Adrenal gland (tissue), 9 donors: ENCODE measurements at regions not wholly inside any gene's neighbourhood (a gene's known extent, or its start where the extent isn't known, plus 50 kb on each side); places are given as distances from the start of the nearest gene placed in this dataset.

Experiments used
- DNase-seq, 7 donors: peaks; one replicate each; pipeline ENCODE4 v3.0.0-alpha.2; 2019 to 2020
- H3K27ac ChIP-seq, 5 donors: fragments of 200-600 bp; sonication (generic) in 4 of 5; 1 replicate in 3 of 5; 2 replicates in 2 of 5; pipeline versions ENCODE4 v1.5.1 to v1.8.0; 2016 to 2020; ENCODE audit warnings: mild to moderate bottlenecking in 1 of 5
- H3K27me3 ChIP-seq: fragments of 200-600 bp; 2 replicates; pipeline ENCODE4 v1.8.0; 2021
- H3K36me3 ChIP-seq, 2 donors: fragments of 200-600 bp; replicated peaks in 1 of 2; 1 replicate in 1 of 2; 2 replicates in 1 of 2; pipeline versions ENCODE4 v1.5.1 to v1.8.0; 2018 to 2022
- H3K4me1 ChIP-seq, 2 donors: fragments of 200-600 bp; replicated peaks in 1 of 2; 1 replicate in 1 of 2; 2 replicates in 1 of 2; pipeline versions ENCODE4 v1.5.1 to v1.8.0; 2018 to 2021
- H3K4me3 ChIP-seq, 4 donors: fragments of 200-600 bp; sonication (generic) in 3 of 4; one replicate each; pipeline ENCODE4 v1.5.1; 2016 to 2018
- H3K9me3 ChIP-seq, 3 donors: fragments of 200-600 bp; sonication (generic) in 1 of 3; replicated peaks in 1 of 3; 1 replicate in 2 of 3; 2 replicates in 1 of 3; pipeline versions ENCODE4 v1.5.1 to v1.8.0; 2016 to 2021
- CTCF ChIP-seq, 6 experiments: fragments of 450-650 bp in 4 of 6; fragments of 200-600 bp in 2 of 6; sonication (generic) in 1 of 6; IDR thresholded peaks; 1 replicate in 5 of 6; 2 replicates in 1 of 6; pipeline versions ENCODE4 v1.5.1 to v1.8.0; 2016 to 2021; ENCODE audit warnings: antibody characterized with exemption in 6 of 6, mild to moderate bottlenecking in 2 of 6, moderate library complexity in 1 of 6
- POLR2A ChIP-seq, 2 donors: fragments of 450-650 bp; IDR thresholded peaks; one replicate each; pipeline ENCODE4 v1.6.1; 2017; ENCODE audit warnings: antibody characterized with exemption in 2 of 2, mild to moderate bottlenecking in 2 of 2, moderate library complexity in 1 of 2
- WGBS, 4 donors: extraction: QIAGEN DNeasy Blood & Tissue Kit in 2 of 4; methylation state at CpG; one replicate each; pipeline versions ENCODE4 v1.1.5 to v1.1.7; 2013 to 2017; 5-methylcytosine and 5-hydroxymethylcytosine counted together
- intact Hi-C, 2 donors: fragments of 100-400 bp; cut with DNase I; formaldehyde crosslinking; loops; one replicate each; pipeline versions ENCODE4 v1.14.1 to v1.15.0; 2022 to 2023
- donor health status: healthy with polysubstance abuse.
- donor health status: Bipolar disorder and iron deficiency.
- donor health status: DM: yes; HTN: yes; CAD: no.
- donor health status: DM: no; HTN: no; CAD: no.
- donor health status: DM: no; HTN: no; CAD: no.

DNA sequence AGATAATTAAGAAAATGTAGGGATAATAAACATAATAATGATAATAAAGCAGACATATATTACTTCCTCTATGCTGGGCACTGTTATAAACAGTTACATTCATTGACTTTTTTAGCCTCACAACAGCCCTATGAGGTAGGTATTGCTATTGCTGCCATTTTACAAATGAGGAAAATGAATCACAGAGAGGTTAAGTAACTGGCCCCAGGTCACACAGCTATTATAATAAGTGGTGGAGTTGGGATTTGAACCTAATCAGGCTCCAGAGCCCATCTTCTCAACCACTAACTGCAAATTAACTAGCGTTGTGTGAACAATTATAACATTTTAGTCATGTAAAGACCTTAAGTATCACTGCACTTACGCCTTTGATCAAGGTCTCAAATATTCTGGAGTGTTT is 62.5 kb upstream of the PIK3CG start:
- Histone ChIP-seq H3K4me1 (no peaks in the 10 kb centered on the region), H3K27me3 (no peaks in the 10 kb centered on the region), H3K4me3 (no peak overlapping the region), H3K36me3 (no peaks in the 10 kb centered on the region), H3K9me3 (no peaks in the 10 kb centered on the region), H3K27ac (no peak overlapping the region)
- TF ChIP-seq POLR2A (IDR thresholded peaks at IDR 0.05) (no peak), CTCF (IDR thresholded peaks at IDR 0.05) (no peak)
- 92 to 94% (median 94%) methylated on average over 2 of the region's 2 CpGs for WGBS, 4 donors
- no peak for DNase-seq
- intact Hi-C loops: loop anchor here in 1 of 2 donors (5.0 kb wide), 1 partner anchor 135 kb away; no protein-coding TSS in a partner anchor

DNA sequence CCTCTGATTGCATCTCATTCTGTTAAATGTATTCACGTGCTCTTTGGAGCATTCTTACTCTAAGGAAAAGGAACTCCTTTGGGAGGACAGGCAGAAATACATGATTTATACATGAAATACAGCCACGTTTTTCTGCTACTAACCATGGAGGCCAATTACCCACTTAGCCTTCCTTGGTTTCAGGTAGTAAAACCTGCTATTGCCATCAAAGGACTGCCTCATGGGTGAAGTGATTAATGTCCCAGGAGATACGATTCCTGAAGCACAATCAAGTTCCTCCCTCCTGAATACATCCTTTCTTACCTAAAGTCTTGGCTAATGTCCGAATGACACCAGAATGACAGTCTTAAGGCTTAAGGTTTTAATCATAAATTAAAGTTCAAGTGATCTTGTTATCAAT is 58.5 kb upstream of the PIK3CG start:
- Histone ChIP-seq H3K4me3 (no peak overlapping the region), H3K27ac (no peak overlapping the region), H3K36me3 (no peaks in the 10 kb centered on the region), H3K9me3 (no peaks in the 10 kb centered on the region), H3K27me3 (no peaks in the 10 kb centered on the region), H3K4me1 (no peaks in the 10 kb centered on the region)
- TF ChIP-seq POLR2A (IDR thresholded peaks at IDR 0.05) (no peak), CTCF (IDR thresholded peaks at IDR 0.05) (no peak)
- DNase-seq: no peak
- whole genome bisulfite sequencing, 4 donors: 56 to 63% (median 60%) methylated on average over 4 of the region's 4 CpGs
- intact Hi-C loops: no loop called here

GRCh38 chr7:106807474-106807873 is 57.6 kb upstream of the PIK3CG start:
- DNase-seq: no peak
- Histone ChIP-seq H3K4me3 (no peak overlapping the region), H3K9me3 (no peaks in the 10 kb centered on the region), H3K4me1 (no peaks in the 10 kb centered on the region), H3K36me3 (no peaks in the 10 kb centered on the region), H3K27me3 (no peaks in the 10 kb centered on the region), H3K27ac (no peak overlapping the region)
- 78 to 95% (median 86%) methylated on average over 4 of the region's 4 CpGs for WGBS, 4 donors
- TF ChIP-seq POLR2A (IDR thresholded peaks at IDR 0.05) (no peak), CTCF (IDR thresholded peaks at IDR 0.05) (no peak)
- intact Hi-C loops: no loop called here

- H3K4me1 ChIP-seq: no peaks in the 10 kb centered on the region
- H3K27me3 ChIP-seq: no peaks in the 10 kb centered on the region
- no peak overlapping the region for H3K27ac ChIP-seq
- H3K4me3 ChIP-seq: no peak overlapping the region
- no peaks in the 10 kb centered on the region for H3K36me3 ChIP-seq
- 90 to 98% (median 96%) methylated on average over 9 of the region's 9 CpGs for WGBS, 4 donors
- intact Hi-C loops: no loop called here
- TF ChIP-seq POLR2A (IDR thresholded peaks at IDR 0.05) (no peak), CTCF (IDR thresholded peaks at IDR 0.05) (no peak)
- no peak for DNase-seq
- no peaks in the 10 kb centered on the region for H3K9me3 ChIP-seq
Measured at GRCh38 chr7:106808967-106809635, 56.0 kb upstream of the PIK3CG start.
